Smooth muscle cell (in vitro differentiated cells): ENCODE measurements at regions not wholly inside any gene's neighbourhood (a gene's known extent, or its start where the extent isn't known, plus 50 kb on each side); places are given as distances from the start of the nearest gene placed in this dataset.
A peak's percentile ranks its signal among the peaks of the same experiment; 100 is the strongest.

Source experiments
- DNase-seq: peaks from one replicate; lab custom pipeline; 2025; ENCODE audit not compliant: unreplicated experiment; lab: John Stamatoyannopoulos, UW
- H2AFZ ChIP-seq: fragments of 200-600 bp; sonication (generic); 2 replicates; pipeline ENCODE4 v1.6.0; 2016; ENCODE audit warnings: antibody characterized with exemption, low read depth, mild to moderate bottlenecking
- H3F3A ChIP-seq: fragments of 200-600 bp; sonication (generic); 2 replicates; pipeline ENCODE4 v1.6.0; 2017; ENCODE audit warnings: antibody characterized with exemption, low read depth
- H3K27ac ChIP-seq: fragments of 200-600 bp; sonication (generic); 2 replicates; pipeline ENCODE4 v1.5.1; 2016; ENCODE audit warnings: low read depth, mild to moderate bottlenecking
- H3K27me3 ChIP-seq: fragments of 200-600 bp; sonication (generic); 2 replicates; pipeline ENCODE4 v1.6.1; 2016; ENCODE audit warnings: low read depth, mild to moderate bottlenecking
- H3K36me3 ChIP-seq: fragments of 200-600 bp; sonication (generic); 2 replicates; pipeline ENCODE4 v1.5.1; 2016; ENCODE audit warnings: low read depth
- H3K4me1 ChIP-seq: fragments of 200-600 bp; sonication (generic); 2 replicates; pipeline ENCODE4 v1.5.1; 2016; ENCODE audit warnings: low read depth
- H3K4me2 ChIP-seq: fragments of 200-600 bp; sonication (generic); 2 replicates; pipeline ENCODE4 v1.6.0; 2016; ENCODE audit warnings: mild to moderate bottlenecking
- H3K4me3 ChIP-seq: fragments of 200-600 bp; sonication (generic); 2 replicates; pipeline ENCODE4 v1.5.1; 2016; ENCODE audit warnings: mild to moderate bottlenecking
- H3K79me2 ChIP-seq: fragments of 200-600 bp; sonication (generic); 2 replicates; pipeline ENCODE4 v1.6.0; 2016; ENCODE audit warnings: low read depth, mild to moderate bottlenecking
- H3K9ac ChIP-seq: fragments of 200-600 bp; sonication (generic); 2 replicates; pipeline ENCODE4 v1.6.0; 2016; ENCODE audit warnings: low read depth
- H3K9me3 ChIP-seq: fragments of 200-600 bp; sonication (generic); replicated peaks from 2 replicates; pipeline ENCODE4 v1.5.1; 2016; ENCODE audit warnings: low read depth
- H4K20me1 ChIP-seq: fragments of 200-600 bp; sonication (generic); 2 replicates; pipeline ENCODE4 v1.6.0; 2016; ENCODE audit warnings: low read depth
- whole genome bisulfite sequencing: methylation state at CpG from one replicate; pipeline ENCODE4 v1.1.7; 2016; ENCODE audit warnings: low lambda C conversion rate; 5-methylcytosine and 5-hydroxymethylcytosine counted together
- TF ChIP-seq, protein P1 (sequence below): fragments of 200-600 bp; sonication (generic); IDR thresholded peaks from 2 replicates; pipeline ENCODE4 v1.5.1; 2017; ENCODE audit warnings: borderline replicate concordance, mild to moderate bottlenecking, antibody characterized with exemption; ENCODE audit not compliant: insufficient read depth, poor library complexity, severe bottlenecking

DNA sequence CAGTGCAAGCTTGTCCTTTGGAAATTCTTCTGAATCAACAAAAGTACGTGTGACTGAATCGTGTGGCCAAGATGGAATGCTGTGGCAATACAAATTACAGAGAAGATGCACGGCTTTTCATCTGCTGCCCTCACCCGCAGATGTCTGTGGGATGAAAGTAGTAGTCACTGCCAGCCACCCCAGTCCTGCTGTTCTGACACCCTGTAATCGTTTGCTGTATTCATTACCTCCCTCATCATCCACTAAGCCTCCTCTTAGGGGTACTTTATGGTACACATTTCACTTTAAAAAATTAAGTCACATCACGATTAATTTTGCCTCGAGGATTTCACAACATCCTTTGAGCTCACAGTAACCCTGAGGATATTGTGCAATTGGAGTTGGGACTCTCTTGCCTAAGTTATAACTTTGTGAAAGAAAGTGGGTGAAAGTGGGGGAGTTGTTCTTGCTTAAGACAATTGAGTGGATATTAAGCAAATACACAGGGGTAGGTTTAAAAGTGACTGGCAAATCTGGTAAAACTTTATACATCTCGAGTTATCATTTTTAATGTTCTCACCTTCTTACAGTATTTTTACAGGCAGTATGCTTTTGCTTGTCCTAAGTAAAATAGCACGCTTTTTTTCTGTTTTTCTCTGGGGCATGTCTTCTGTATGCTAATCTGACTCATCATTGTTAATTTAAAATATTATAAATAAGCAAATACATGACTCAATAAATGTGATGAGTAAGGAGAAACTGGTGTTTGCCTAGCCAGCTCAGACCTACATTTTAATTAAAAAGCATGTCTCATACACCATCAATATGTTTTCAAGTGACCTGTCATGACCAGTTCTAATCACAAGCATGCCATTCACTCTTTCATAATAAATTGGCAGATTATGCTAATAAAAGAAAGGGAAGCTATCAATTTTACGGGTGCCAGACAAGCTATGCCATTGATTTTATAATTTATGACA, 680.9 kb downstream of the IRS1 start:
- WGBS: 25% methylated on average over 10 of the region's 10 CpGs
- no peaks in the 10 kb centered on the region for H3K36me3 ChIP-seq
- H3K4me3 ChIP-seq: peak overlapping the region; percentile 17
- no peaks in the 10 kb centered on the region for H3K27me3 ChIP-seq
- H3K9me3 ChIP-seq: no peaks in the 10 kb centered on the region
- TF ChIP-seq, protein P1, sequence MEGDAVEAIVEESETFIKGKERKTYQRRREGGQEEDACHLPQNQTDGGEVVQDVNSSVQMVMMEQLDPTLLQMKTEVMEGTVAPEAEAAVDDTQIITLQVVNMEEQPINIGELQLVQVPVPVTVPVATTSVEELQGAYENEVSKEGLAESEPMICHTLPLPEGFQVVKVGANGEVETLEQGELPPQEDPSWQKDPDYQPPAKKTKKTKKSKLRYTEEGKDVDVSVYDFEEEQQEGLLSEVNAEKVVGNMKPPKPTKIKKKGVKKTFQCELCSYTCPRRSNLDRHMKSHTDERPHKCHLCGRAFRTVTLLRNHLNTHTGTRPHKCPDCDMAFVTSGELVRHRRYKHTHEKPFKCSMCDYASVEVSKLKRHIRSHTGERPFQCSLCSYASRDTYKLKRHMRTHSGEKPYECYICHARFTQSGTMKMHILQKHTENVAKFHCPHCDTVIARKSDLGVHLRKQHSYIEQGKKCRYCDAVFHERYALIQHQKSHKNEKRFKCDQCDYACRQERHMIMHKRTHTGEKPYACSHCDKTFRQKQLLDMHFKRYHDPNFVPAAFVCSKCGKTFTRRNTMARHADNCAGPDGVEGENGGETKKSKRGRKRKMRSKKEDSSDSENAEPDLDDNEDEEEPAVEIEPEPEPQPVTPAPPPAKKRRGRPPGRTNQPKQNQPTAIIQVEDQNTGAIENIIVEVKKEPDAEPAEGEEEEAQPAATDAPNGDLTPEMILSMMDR: no peak
- peak overlapping the region; percentile 94 for H3K27ac ChIP-seq
- H3K9ac ChIP-seq: peak overlapping the region; percentile 76
- peaks cover 17% of the 10 kb centered on the region for H3F3A ChIP-seq
- H2AFZ ChIP-seq: no peak overlapping the region
- H4K20me1 ChIP-seq: no peaks in the 10 kb centered on the region
- peak overlapping the region; percentile 67 for H3K4me2 ChIP-seq
- H3K79me2 ChIP-seq: no peaks in the 10 kb centered on the region
- H3K4me1 ChIP-seq: peaks cover 27% of the 10 kb centered on the region
- no peak for DNase-seq

DNA sequence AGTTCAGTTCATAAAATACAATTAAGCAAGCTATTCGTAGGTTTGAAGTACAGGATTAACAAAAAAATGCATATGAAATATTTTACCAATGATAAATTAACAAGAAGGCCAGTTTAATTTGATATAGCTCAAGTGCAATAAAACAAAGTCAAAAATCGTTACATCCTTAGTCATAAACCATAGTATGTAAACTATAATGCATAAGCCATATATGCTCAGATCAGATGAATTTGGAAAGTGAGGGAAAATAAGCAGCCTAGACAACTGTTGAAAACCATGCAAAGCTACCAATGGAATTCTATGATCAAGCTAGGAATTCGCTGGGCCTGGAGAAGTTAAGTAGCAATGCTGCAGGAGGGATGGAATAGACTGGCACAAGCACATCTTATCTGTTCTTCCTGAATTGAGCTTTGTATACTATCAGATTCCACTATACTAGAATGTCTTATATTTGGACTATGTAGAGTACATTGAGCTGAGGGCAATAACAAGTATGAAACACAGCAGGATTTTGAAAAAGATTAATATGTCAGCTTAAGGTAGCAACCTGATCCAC, 682.0 kb downstream of the IRS1 start:
- peak overlapping the region; percentile 67 for H3K4me2 ChIP-seq
- H3K9me3 ChIP-seq: no peaks in the 10 kb centered on the region
- WGBS: 45% methylated on average over 3 of the region's 3 CpGs
- H3K27ac ChIP-seq: peak overlapping the region; percentile 94
- no peaks in the 10 kb centered on the region for H4K20me1 ChIP-seq
- no peaks in the 10 kb centered on the region for H3K27me3 ChIP-seq
- H2AFZ ChIP-seq: no peak overlapping the region
- no peak overlapping the region for H3K9ac ChIP-seq
- peaks cover 17% of the 10 kb centered on the region for H3F3A ChIP-seq
- H3K36me3 ChIP-seq: no peaks in the 10 kb centered on the region
- TF ChIP-seq, protein P1: no peak
- DNase-seq: no peak
- H3K79me2 ChIP-seq: no peaks in the 10 kb centered on the region
- no peak overlapping the region for H3K4me3 ChIP-seq
- peaks cover 27% of the 10 kb centered on the region for H3K4me1 ChIP-seq

DNA sequence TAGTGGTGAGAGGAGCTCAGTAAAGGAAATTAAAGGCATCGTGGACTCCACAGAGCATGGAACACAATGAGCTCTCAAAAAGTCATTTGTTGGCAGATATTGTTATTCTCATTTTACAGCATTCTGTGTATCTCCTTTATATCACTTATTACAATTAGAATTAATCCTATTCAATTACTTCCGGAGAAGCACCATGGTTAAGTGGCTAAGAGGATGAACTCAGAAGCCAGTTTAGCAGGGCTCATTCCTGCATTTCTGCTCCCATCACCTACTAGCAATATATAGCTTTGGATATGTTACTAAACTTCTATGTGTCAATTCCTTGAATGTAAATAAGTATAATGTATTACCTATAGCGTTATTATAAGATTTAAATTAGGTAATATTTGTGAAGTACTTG, 683.3 kb downstream of the IRS1 start:
- Histone ChIP-seq H3K27ac (peak overlapping the region; percentile 94), H3K27me3 (no peaks in the 10 kb centered on the region), H3K4me2 (peak overlapping the region; percentile 62), H3K9ac (no peak overlapping the region), H3K9me3 (no peaks in the 10 kb centered on the region), H3F3A (peaks cover 17% of the 10 kb centered on the region), H2AFZ (no peak overlapping the region), H4K20me1 (no peaks in the 10 kb centered on the region), H3K4me3 (no peak overlapping the region), H3K79me2 (no peaks in the 10 kb centered on the region), H3K36me3 (no peaks in the 10 kb centered on the region), H3K4me1 (peaks cover 27% of the 10 kb centered on the region)
- no peak for DNase-seq
- TF ChIP-seq, protein P1: no peak
- 73% methylated on average over 3 of the region's 3 CpGs for WGBS
